Lung (tissue), 11 donors: ENCODE measurements at regions not wholly inside any gene's neighbourhood (a gene's known extent, or its start where the extent isn't known, plus 50 kb on each side); places are given as distances from the start of the nearest gene placed in this dataset.
A peak's percentile ranks its signal among the peaks of the same experiment; 100 is the strongest.

Experiments used
- ATAC-seq: fragments of 200-7000 bp; cut with Tn5 transposase; one replicate; pipeline ENCODE4 v1.9.1; 2020; ENCODE audit warnings: moderate number of reproducible peaks; ENCODE audit not compliant: insufficient read depth, low FRiP score
- DNase-seq, 3 donors: peaks; one replicate each; pipeline ENCODE4 v3.0.0-alpha.2; 2013 to 2017
- H3K27ac ChIP-seq, 2 donors: one replicate each; pipeline ENCODE4 v1.5.1; 2013; ENCODE audit warnings: mild to moderate bottlenecking in 2 of 2, moderate library complexity in 2 of 2, control low read depth in 1 of 2, inconsistent platforms in 1 of 2, low read depth in 1 of 2, low read length in 1 of 2
- H3K27me3 ChIP-seq, 3 donors: one replicate each; pipeline ENCODE4 v1.5.1; 2013; ENCODE audit warnings: low read length in 2 of 3; ENCODE audit not compliant: control insufficient read depth in 3 of 3, insufficient read depth in 3 of 3
- H3K36me3 ChIP-seq, 4 donors: one replicate each; pipeline ENCODE4 v1.5.1; 2013; ENCODE audit warnings: low read length in 4 of 4, mild to moderate bottlenecking in 1 of 4, moderate library complexity in 1 of 4; ENCODE audit not compliant: control insufficient read depth in 4 of 4, insufficient read depth in 4 of 4
- H3K4me1 ChIP-seq, 5 donors: one replicate each; pipeline ENCODE4 v1.5.1; 2013; ENCODE audit warnings: low read length in 5 of 5, mild to moderate bottlenecking in 2 of 5, moderate library complexity in 1 of 5; ENCODE audit not compliant: control insufficient read depth in 5 of 5, insufficient read depth in 5 of 5
- H3K4me3 ChIP-seq: one replicate; pipeline ENCODE4 v1.5.1; 2013; ENCODE audit warnings: mild to moderate bottlenecking, control low read depth, moderate library complexity
- H3K9ac ChIP-seq, 2 donors: one replicate each; pipeline ENCODE4 v1.5.1; 2013; ENCODE audit warnings: low read length in 2 of 2, control low read depth in 1 of 2; ENCODE audit not compliant: insufficient read depth in 1 of 2
- H3K9me3 ChIP-seq, 4 donors: one replicate each; pipeline ENCODE4 v1.5.1; 2013; ENCODE audit warnings: low read length in 3 of 4, mild to moderate bottlenecking in 1 of 4, moderate library complexity in 1 of 4; ENCODE audit not compliant: control insufficient read depth in 4 of 4, insufficient read depth in 3 of 4
- WGBS, 2 donors: extraction: QIAGEN DNeasy Blood & Tissue Kit; methylation state at CpG; one replicate each; pipeline ENCODE4 v1.1.7; 2013; 5-methylcytosine and 5-hydroxymethylcytosine counted together
- TF ChIP-seq, protein P1 (sequence below): IDR thresholded peaks from 2 replicates; pipeline ENCODE4 v1.5.1; 2012; ENCODE audit warnings: mild to moderate bottlenecking; ENCODE audit errors: control extremely low read depth, extremely low read depth
- donor health status: control.
- donor health status: control.
- donor health status: Bipolar disorder and iron deficiency.
- donor health status: healthy.
- donor health status: DM: yes; HTN: yes; CAD: no.

DNA sequence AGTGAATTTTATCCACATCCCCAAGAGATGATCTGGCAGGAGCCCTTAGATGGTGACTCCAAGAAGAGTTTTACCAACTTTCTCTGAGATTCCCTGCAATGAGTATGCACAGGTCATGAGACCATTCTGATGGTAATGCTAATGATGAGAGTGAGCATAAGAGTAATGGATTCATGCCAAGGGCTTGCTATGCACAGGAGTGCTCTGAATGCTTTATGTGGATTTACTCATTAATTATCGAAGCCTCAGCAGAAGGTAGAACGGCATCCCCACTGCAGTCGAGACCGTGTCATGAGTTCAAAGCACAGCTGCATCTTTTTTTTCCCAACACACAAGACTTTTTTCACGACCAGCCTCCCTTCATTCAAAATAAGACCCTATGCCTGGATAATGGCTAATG is 355.0 kb downstream of the RAB28 start:
- ATAC-seq (no peak), DNase-seq (no peak)
- Histone ChIP-seq H3K27ac (no peak overlapping the region), H3K4me3 (no peak overlapping the region), H3K4me1 (peaks cover 0 to 8% (median 0%) of the 10 kb centered on the region in 5 donors), H3K9me3 (peaks cover 0 to 6% (median 0%) of the 10 kb centered on the region in 4 donors), H3K27me3 (no peaks in the 10 kb centered on the region), H3K36me3 (no peaks in the 10 kb centered on the region), H3K9ac (no peak overlapping the region)
- TF ChIP-seq, protein P1, sequence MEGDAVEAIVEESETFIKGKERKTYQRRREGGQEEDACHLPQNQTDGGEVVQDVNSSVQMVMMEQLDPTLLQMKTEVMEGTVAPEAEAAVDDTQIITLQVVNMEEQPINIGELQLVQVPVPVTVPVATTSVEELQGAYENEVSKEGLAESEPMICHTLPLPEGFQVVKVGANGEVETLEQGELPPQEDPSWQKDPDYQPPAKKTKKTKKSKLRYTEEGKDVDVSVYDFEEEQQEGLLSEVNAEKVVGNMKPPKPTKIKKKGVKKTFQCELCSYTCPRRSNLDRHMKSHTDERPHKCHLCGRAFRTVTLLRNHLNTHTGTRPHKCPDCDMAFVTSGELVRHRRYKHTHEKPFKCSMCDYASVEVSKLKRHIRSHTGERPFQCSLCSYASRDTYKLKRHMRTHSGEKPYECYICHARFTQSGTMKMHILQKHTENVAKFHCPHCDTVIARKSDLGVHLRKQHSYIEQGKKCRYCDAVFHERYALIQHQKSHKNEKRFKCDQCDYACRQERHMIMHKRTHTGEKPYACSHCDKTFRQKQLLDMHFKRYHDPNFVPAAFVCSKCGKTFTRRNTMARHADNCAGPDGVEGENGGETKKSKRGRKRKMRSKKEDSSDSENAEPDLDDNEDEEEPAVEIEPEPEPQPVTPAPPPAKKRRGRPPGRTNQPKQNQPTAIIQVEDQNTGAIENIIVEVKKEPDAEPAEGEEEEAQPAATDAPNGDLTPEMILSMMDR, result no peak
- 85 to 89% methylated on average over 5 of the region's 5 CpGs for WGBS, 2 donors

DNA sequence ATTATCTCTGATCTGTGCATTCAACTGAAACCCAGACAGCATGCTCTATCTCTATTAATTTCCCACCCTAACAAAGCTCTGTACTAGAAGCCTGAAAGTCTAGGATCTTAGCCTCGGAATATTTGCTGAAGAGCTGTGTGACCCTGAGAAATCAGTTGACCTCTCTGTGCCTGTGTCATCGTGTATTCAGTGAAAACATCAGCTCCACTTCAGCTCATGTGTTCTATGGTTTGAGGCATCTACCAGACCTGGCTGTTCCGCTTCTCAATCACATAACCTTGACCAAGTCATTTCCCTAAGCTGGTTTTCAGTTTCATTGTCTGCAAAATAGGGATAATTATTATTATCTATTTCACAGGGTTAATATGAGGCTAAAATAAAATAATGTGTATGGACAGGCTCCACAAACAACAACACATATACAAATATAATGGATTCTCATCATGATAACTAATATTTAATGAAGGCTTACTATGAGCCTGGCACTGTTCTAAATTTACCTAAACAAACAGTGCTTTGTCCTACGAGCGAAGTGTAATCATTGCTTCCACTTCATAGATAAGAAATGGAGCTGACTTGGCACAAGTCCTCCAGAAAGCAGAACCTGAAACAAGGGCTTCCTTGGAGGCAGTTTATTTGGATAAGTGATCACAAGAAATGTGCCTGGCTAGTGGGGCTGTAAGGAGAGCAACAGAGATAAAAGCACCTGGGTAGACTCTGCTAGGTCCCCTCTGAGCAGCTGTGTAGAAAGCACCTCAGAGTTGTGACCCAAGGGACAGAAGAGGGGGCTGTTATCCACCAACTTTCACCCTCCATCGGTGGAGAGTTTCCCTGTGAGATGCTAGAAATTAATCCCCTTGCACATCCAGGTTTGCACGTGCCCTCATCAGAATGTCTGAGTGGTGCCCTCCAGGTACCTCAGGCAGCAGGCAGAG is 356.9 kb downstream of the RAB28 start:
- DNase-seq (peak; percentile 15 to 65 (median 35)), ATAC-seq (no peak)
- no peak overlapping the region for H3K9ac ChIP-seq

DNA sequence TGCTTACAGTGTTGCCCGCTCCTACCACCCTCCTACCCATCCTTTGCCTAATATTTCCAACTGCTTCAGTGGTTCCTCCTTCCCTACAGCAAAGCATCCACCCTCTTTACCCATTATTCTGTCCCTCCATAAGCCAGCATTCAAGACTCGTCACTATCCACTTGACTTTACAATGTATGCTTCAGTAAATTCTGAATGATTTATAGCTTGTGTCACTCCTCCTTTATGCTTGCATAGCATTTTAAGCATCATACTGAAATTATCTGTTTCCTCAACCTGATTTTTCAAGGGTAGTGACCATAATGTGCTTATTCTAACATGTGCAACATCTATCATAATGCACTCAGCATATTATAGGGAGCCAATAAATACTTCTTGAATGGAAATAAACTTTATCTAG is 365.5 kb downstream of the RAB28 start:
- 70 to 83% methylated on average over 2 of the region's 2 CpGs for WGBS, 2 donors

More for the DNA sequence above, 356.9 kb downstream of the RAB28 start:
- Histone ChIP-seq H3K4me3 (no peak overlapping the region), H3K4me1 (peaks cover 0 to 8% (median 0%) of the 10 kb centered on the region in 5 donors), H3K36me3 (no peaks in the 10 kb centered on the region), H3K27ac (no peak overlapping the region), H3K9me3 (peaks cover 0 to 3% (median 0%) of the 10 kb centered on the region in 4 donors), H3K27me3 (no peaks in the 10 kb centered on the region)
- WGBS, 2 donors, result 35 to 48% methylated on average over 7 of the region's 7 CpGs
- TF ChIP-seq, protein P1, result no peak

More for the DNA sequence above, 365.5 kb downstream of the RAB28 start:
- Histone ChIP-seq H3K27me3 (no peaks in the 10 kb centered on the region), H3K4me3 (no peak overlapping the region), H3K27ac (no peak overlapping the region), H3K36me3 (no peaks in the 10 kb centered on the region), H3K9ac (no peak overlapping the region), H3K4me1 (no peaks in the 10 kb centered on the region), H3K9me3 (no peaks in the 10 kb centered on the region)
- DNase-seq (no peak), ATAC-seq (no peak)
- TF ChIP-seq, protein P1, result no peak
